Astrocyte of the cerebellum (primary cell): ENCODE measurements at regions not wholly inside any gene's neighbourhood (a gene's known extent, or its start where the extent isn't known, plus 50 kb on each side); places are given as distances from the start of the nearest gene placed in this dataset.

Experiments
- DNase-seq: peaks from one replicate; pipeline ENCODE4 v3.0.0-alpha.2; 2011; ENCODE audit warnings: low read depth
- H3K4me3 ChIP-seq: 2 replicates; pipeline ENCODE4 v1.5.1; 2011; ENCODE audit warnings: mild to moderate bottlenecking, low read depth, low read length, moderate library complexity
- CTCF ChIP-seq: IDR thresholded peaks from 2 replicates; pipeline ENCODE4 v1.5.1; 2012; ENCODE audit warnings: low read length, low read depth, moderate library complexity, mild to moderate bottlenecking; ENCODE audit errors: missing control alignments
- in situ Hi-C: cut with HindIII; loops from 2 replicates; pipeline ENCODE4 v1.10.0; 2017; ENCODE audit warnings: low sequenced_read_pairs

- no peak for TF ChIP-seq CTCF
- no peak for DNase-seq
- H3K4me3 ChIP-seq = no peak overlapping the region
- in situ Hi-C loops = no loop called here
These were observed 88.2 kb upstream of the TMEM72 start for GRCh38 chr10:44822966-44823365.

- in situ Hi-C loops = no loop called here
- no peak for TF ChIP-seq CTCF
- H3K4me3 ChIP-seq = no peak overlapping the region
- DNase-seq = no peak
These were observed 86.5 kb upstream of the TMEM72 start for GRCh38 chr10:44824607-44825006.

GRCh38 chr10:44827431-44828006 lies 83.6 kb upstream of the TMEM72 start:
- no peak overlapping the region for H3K4me3 ChIP-seq
- in situ Hi-C loops = no loop called here
- no peak for TF ChIP-seq CTCF
- DNase-seq = no peak

GRCh38 chr10:44828508-44829142 lies 82.5 kb upstream of the TMEM72 start:
- no peak overlapping the region for H3K4me3 ChIP-seq
- no peak for TF ChIP-seq CTCF
- no peak for DNase-seq
- in situ Hi-C loops = no loop called here

GRCh38 chr10:44829426-44829825 lies 81.7 kb upstream of the TMEM72 start:
- DNase-seq = no peak
- TF ChIP-seq CTCF = no peak
- H3K4me3 ChIP-seq = no peak overlapping the region
- in situ Hi-C loops = no loop called here

- DNase-seq = peak; percentile 42
- no peak for TF ChIP-seq CTCF
- in situ Hi-C loops = no loop called here
- no peak overlapping the region for H3K4me3 ChIP-seq
These were observed 81.1 kb upstream of the TMEM72 start for GRCh38 chr10:44830022-44830421.
